G401 (cell line): ENCODE measurements at regions not wholly inside any gene's neighbourhood (a gene's known extent, or its start where the extent isn't known, plus 50 kb on each side); places are given as distances from the start of the nearest gene placed in this dataset.

Experiments used
- DNase-seq: peaks from one replicate; pipeline ENCODE4 v3.0.0-alpha.2; 2015; ENCODE audit warnings: low spot score
- in situ Hi-C: cut with HindIII; loops from 2 replicates; pipeline ENCODE4 v1.10.0; 2016; ENCODE audit warnings: low sequenced_read_pairs, mixed read lengths

- no peak for DNase-seq
- in situ Hi-C loops: no loop called here
Measured at GRCh38 chr1:62977366-62977765, 193.4 kb downstream of the ATG4C start.

GRCh38 chr1:62978741-62979140 is 194.8 kb downstream of the ATG4C start:
- no peak for DNase-seq
- in situ Hi-C loops: no loop called here

DNA sequence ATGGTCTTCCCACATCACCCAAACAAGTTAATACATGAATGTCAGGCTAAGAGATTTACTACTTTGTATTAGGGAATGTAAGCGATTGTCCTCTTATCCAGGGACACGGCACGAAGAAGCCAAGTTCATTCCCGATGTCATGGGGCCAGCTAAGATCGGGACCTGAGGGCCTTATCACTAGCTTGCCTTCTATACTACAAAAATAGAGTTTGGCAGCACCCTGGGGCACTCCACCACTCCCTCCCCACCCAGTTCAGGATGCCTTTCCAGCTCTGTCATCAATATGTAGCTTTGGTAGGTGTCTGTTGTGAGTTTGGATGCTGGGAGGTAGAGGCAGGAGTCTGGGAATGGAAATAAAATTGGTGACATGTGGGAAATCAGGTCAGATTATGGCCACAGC is 197.5 kb downstream of the ATG4C start:
- in situ Hi-C loops: no loop called here
- DNase-seq: no peak

DNA sequence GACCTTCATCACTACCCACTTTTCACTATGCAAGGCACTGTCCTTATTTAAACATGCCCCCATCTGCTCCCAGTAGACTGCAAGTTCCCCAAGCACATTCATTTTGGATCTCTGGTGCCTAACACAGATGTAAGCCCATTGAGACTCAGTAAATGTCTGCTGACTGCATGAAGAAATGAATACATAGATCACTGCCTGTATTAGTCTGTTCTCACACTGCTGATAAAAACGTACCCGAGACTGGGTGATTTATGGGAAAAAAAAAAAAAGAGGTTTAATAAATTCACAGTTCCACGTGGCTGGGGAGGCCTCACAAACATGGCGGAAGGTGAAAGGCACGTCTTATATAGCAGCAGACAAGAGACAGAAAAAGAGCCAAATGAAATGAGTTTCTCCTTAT is 204.9 kb downstream of the ATG4C start:
- in situ Hi-C loops: no loop called here
- no peak for DNase-seq

DNA sequence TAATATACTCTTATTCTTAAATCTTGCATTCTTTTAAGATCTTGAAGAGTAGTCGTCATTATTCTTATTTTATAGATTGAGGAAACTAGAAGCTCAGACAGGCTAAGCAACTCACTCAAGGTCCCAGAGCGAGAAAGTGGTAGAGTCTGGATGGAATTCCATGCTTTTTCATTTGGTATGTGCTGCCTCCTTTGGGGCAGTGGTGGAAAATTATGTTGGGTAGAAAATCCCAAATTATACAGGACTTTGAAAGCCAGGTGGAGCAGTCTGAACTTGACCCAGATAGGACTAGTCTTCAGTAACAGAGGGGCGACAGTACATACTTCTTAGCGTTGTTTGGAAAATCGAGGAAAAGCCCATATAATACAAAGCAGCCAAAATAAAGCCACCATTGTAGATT is 205.6 kb downstream of the ATG4C start:
- no peak for DNase-seq
- in situ Hi-C loops: no loop called here

DNA sequence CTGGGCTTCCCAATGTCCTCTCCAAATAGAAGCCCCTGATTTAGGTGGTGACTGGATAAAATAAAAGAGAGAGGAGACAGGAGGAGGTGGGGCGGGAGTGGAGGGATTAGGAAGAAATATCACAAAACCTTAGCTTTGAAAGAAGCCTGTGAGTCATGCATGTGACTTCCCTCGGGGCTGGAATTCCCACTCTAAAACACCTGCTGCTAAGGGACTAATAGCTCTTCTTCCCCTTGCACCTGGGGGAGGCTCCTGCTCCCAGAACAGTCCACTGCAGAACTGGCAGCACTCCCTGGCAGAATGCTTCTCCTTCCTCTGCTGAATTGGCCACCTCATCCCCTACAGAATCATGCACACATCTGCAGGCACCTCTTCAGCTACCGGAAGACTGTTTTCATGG is 207.2 kb downstream of the ATG4C start:
- DNase-seq: no peak
- in situ Hi-C loops: no loop called here

DNA sequence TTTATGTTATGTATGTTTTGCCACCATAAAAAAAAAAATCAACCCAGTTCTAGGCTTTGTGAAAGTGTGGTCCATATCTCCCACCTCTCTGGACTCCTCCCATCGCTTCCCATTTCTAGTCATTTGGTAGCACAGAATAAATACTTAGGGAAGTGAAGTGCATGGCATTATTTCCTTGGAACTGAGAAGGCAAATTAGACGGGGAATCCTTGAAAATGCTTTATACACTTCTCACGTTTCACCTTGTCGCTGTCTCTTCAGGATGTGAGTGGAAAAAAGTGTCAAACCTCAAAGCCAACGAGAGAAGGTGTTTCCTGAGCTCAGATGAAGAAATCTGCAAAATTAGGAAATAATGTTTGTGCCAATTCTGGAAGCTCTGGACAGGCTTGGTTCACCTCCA is 209.9 kb downstream of the ATG4C start:
- DNase-seq: no peak
- in situ Hi-C loops: no loop called here

- in situ Hi-C loops: no loop called here
Measured at GRCh38 chr1:62995173-62995572, 211.2 kb downstream of the ATG4C start.

DNA sequence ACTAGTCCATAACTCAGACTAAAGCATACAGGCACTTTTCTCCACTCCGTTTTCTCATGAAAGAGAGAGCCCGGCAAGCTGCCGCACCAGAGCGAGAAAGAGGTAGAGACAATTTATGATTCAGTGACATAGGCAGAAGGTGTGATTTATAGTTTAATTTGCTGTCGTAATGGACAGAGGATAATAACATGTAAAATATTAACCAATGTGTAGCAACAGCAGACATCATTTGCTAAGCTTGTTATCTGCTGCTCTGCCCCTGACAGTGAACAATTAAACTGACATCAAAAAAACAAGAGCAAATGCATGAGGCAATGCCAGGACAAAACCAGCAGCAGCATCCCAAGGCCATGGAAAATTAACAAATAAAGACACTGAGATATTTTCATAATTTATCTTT is 214.0 kb downstream of the ATG4C start:
- in situ Hi-C loops: no loop called here
- DNase-seq: no peak

More at GRCh38 chr1:62995173-62995572, 211.2 kb downstream of the ATG4C start:
- DNase-seq: no peak

DNA sequence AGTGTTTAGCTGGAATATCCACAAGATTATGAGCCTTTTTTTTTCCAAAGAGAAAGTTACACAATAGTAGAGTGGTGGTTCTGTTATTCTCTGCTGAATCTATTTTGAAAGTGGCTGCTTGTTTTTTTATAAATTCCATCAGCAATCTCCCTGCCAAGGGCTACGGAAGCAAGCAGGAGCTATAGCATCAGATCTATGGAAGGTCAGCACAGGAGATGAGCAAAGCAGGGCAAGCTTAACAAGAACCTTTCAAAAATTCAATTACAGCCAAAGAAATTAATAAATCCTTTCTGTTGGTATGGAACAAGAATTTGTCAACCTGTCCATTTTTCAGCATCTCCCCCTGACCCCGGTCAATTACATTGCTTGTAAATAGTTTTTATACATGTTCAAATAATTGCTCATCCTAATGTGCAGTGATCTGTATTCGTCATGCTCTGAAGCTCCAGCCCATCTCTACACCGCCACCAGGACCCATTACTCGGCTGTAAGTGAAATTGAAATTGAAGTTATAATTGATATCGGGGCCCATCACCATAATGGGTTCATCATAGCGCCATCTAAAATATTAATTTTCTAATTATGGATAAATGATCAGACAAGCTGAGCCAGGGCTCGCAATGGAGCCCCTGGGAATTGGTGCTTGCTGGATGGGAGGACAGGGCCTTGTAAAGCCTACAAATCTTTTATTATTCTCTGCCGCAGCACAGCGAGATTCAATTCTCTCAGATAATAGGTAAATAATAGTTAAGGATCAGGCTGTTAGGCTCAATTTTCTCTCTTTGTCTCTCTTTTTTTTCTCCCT is 215.1 kb downstream of the ATG4C start:
- in situ Hi-C loops: no loop called here
- no peak for DNase-seq

- no peak for DNase-seq
- in situ Hi-C loops: no loop called here
Measured at GRCh38 chr1:63000508-63000907, 216.6 kb downstream of the ATG4C start.

DNA sequence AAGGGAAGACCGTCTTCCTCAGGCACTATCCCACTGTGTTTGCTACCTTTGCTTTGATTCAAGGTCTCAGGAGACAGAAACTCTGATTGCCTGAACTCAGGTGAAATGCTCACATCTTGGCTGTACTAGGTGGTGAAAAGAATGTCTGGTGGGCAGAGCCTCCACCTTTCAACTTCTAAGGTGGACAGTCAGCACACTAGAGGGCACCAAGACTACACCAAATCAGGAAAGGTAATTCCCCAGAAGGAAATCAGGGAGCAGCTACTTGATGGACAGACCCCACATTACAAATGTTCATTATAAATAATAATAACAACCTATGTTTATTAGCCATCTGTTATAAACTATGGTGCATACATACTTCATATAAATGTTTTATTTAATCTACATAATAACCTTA is 220.9 kb downstream of the ATG4C start:
- no peak for DNase-seq
- in situ Hi-C loops: no loop called here

- in situ Hi-C loops: no loop called here
- no peak for DNase-seq
Measured at GRCh38 chr1:63005812-63006211, 221.9 kb downstream of the ATG4C start.

DNA sequence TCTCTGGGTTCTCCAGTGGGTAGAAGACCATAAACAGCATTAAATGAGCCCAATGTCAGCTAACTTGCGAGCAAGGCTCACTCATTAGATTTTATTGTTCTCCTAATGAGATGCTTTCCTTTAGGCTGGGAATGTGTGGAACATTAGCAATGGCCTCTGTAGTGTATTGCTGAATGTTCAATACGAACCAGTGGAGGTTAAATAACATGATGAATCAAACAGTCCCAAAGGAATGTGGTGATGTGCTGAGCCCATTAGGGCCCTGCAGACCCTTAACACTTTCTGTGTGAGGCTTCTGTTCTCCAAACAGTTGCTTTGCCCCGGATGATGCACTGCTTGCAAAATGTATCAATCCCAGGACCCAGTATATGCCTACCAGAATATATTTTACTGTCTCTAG is 225.5 kb downstream of the ATG4C start:
- in situ Hi-C loops: no loop called here
- no peak for DNase-seq

GRCh38 chr1:63010913-63011660 is 227.2 kb downstream of the ATG4C start:
- no peak for DNase-seq
- in situ Hi-C loops: no loop called here

DNA sequence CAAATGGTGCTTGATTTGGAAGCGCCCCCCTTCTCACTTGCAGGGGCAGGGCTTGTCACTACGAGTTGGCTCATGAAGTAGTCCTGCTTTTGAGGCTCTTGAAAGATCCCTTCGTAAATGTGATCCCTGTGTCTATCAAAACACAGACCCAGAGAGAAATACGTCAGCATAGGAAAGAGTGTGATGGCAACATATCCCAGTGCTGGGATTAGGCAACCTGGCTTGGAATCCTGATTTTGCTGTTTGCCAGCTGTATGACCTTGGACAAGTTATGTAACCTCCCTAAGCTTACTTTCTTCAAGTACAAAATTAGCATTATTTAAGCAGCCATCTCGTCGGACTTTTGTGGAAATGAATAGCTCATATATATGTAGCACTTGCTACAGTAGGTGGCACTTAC is 228.4 kb downstream of the ATG4C start:
- in situ Hi-C loops: no loop called here
- DNase-seq: no peak

- no peak for DNase-seq
- in situ Hi-C loops: no loop called here
Measured at GRCh38 chr1:63014267-63014666, 230.3 kb downstream of the ATG4C start.

DNA sequence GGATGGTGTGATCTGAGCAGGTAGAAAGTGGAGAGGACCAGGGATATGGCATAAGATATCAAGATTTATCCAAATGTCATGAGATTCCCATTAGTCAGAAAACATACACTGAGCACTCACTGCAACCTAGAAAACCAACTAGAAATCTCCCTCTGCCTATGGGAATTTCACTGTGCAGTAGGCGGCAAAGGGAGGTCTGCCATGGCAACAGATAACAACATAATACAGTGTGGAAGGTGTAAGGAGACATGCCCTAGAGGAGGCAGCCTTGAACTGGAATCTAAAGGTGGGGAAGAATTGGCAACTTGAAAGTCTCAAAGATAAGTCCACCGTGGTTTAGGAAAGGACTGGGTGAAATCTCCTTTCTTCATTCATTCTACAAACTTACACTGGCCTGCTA is 238.4 kb downstream of the ATG4C start:
- no peak for DNase-seq
- in situ Hi-C loops: no loop called here

GRCh38 chr1:63023171-63023570 is 239.2 kb downstream of the ATG4C start:
- in situ Hi-C loops: no loop called here
- DNase-seq: no peak

GRCh38 chr1:63023637-63024036 is 239.7 kb downstream of the ATG4C start:
- DNase-seq: no peak

GRCh38 chr1:63024132-63024531 is 240.2 kb downstream of the ATG4C start:
- in situ Hi-C loops: no loop called here
- DNase-seq: no peak

More at GRCh38 chr1:63023637-63024036, 239.7 kb downstream of the ATG4C start:
- in situ Hi-C loops: no loop called here
